SK-N-SH (cell line): ENCODE measurements at regions not wholly inside any gene's neighbourhood (a gene's known extent, or its start where the extent isn't known, plus 50 kb on each side); places are given as distances from the start of the nearest gene placed in this dataset.

Experiments used
- EP300 ChIP-seq, 2 experiments: IDR thresholded peaks; 2 replicates each; pipeline versions ENCODE4 v1.4.0 to v1.6.1; 2012; ENCODE audit warnings: borderline replicate concordance in 1 of 2, low read depth in 1 of 2, low read length in 1 of 2
- POLR2AphosphoS5 ChIP-seq: IDR thresholded peaks from 2 replicates; pipeline ENCODE4 v1.6.1; 2012; ENCODE audit warnings: low read depth, low read length
- TAF1 ChIP-seq: IDR thresholded peaks from 2 replicates; pipeline ENCODE4 v1.6.1; 2012; ENCODE audit warnings: low read depth, mild to moderate bottlenecking, low read length, moderate library complexity, borderline replicate concordance
- TF ChIP-seq, protein P1 (sequence below): fragments of 200-600 bp; sonication (generic); IDR thresholded peaks from 2 replicates; pipeline ENCODE4 v1.6.1; 2017; ENCODE audit warnings: antibody characterized with exemption, mild to moderate bottlenecking, moderate library complexity
- TF ChIP-seq, protein P2 (sequence below): IDR thresholded peaks from 2 replicates; pipeline ENCODE4 v1.6.1; 2012; ENCODE audit warnings: mild to moderate bottlenecking, low read depth, low read length, moderate library complexity
- TF ChIP-seq, protein P3 (sequence below): IDR thresholded peaks from 2 replicates; pipeline ENCODE4 v1.4.0; 2012; ENCODE audit warnings: low read depth

DNA sequence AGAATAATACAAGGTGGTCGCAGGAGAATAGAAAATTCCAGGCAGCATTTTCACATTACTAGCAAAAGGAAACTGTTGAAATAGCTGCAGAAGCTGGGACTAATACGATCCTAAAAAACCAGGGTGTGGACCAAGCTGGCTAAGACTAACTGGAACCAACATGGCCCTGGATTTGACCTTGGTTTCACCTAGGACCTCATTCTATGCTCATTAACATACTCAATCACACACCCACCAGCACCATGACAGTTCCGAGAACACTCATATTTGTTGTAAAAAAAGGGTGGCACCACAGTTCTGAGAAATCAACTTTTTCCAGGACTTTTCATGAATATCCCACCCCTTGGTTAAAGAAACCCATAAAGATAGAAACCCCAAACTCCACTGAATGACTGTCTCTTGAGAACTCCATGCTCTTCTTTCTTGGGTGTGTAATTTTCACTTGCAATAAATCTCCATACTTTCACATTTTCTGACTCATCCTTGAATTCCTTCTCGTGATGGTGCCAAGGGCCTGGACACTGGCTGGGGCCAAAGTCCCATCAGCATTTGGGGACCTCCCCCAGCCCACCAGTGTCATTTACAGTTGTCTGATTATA, 164.3 kb upstream of the CHST9 start:
- TF ChIP-seq, protein P1, sequence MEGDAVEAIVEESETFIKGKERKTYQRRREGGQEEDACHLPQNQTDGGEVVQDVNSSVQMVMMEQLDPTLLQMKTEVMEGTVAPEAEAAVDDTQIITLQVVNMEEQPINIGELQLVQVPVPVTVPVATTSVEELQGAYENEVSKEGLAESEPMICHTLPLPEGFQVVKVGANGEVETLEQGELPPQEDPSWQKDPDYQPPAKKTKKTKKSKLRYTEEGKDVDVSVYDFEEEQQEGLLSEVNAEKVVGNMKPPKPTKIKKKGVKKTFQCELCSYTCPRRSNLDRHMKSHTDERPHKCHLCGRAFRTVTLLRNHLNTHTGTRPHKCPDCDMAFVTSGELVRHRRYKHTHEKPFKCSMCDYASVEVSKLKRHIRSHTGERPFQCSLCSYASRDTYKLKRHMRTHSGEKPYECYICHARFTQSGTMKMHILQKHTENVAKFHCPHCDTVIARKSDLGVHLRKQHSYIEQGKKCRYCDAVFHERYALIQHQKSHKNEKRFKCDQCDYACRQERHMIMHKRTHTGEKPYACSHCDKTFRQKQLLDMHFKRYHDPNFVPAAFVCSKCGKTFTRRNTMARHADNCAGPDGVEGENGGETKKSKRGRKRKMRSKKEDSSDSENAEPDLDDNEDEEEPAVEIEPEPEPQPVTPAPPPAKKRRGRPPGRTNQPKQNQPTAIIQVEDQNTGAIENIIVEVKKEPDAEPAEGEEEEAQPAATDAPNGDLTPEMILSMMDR = no peak
- TF ChIP-seq EP300 (IDR thresholded peaks at IDR 0.05; ENCODE audit: borderline replicate concordance in 1 of 2, low read depth in 1 of 2, low read length in 1 of 2) (no peak), POLR2AphosphoS5 (no peak), TAF1 (no peak)
- TF ChIP-seq, protein P2, sequence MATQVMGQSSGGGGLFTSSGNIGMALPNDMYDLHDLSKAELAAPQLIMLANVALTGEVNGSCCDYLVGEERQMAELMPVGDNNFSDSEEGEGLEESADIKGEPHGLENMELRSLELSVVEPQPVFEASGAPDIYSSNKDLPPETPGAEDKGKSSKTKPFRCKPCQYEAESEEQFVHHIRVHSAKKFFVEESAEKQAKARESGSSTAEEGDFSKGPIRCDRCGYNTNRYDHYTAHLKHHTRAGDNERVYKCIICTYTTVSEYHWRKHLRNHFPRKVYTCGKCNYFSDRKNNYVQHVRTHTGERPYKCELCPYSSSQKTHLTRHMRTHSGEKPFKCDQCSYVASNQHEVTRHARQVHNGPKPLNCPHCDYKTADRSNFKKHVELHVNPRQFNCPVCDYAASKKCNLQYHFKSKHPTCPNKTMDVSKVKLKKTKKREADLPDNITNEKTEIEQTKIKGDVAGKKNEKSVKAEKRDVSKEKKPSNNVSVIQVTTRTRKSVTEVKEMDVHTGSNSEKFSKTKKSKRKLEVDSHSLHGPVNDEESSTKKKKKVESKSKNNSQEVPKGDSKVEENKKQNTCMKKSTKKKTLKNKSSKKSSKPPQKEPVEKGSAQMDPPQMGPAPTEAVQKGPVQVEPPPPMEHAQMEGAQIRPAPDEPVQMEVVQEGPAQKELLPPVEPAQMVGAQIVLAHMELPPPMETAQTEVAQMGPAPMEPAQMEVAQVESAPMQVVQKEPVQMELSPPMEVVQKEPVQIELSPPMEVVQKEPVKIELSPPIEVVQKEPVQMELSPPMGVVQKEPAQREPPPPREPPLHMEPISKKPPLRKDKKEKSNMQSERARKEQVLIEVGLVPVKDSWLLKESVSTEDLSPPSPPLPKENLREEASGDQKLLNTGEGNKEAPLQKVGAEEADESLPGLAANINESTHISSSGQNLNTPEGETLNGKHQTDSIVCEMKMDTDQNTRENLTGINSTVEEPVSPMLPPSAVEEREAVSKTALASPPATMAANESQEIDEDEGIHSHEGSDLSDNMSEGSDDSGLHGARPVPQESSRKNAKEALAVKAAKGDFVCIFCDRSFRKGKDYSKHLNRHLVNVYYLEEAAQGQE = no peak
- TF ChIP-seq, protein P3, sequence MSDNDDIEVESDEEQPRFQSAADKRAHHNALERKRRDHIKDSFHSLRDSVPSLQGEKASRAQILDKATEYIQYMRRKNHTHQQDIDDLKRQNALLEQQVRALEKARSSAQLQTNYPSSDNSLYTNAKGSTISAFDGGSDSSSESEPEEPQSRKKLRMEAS = no peak
